Stimulated activated effector memory CD8-positive, alpha-beta T cell treated with anti-CD3 and anti-CD28 coated beads, Interleukin-12 subunit alpha, Interleukin-12 subunit beta, amount 100 ng/mL, for 72 hours (primary cell): ENCODE measurements at regions not wholly inside any gene's neighbourhood (a gene's known extent, or its start where the extent isn't known, plus 50 kb on each side); places are given as distances from the start of the nearest gene placed in this dataset.
"Not testable (repeated sequence)": the region's sequence is repeated elsewhere in the genome, so short reads cannot be mapped to it uniquely, and the experiment has no call there.

Experiments used
- ATAC-seq: fragments of 150-1000 bp; cut with Tn5 transposase; 2 replicates; pipeline ENCODE4 v1.10.0; 2021
- DNase-seq, 2 donors: peaks; one replicate each; pipeline ENCODE4 v3.0.0; 2021 to 2022; ENCODE audit warnings: low spot score in 2 of 2
- H3K27ac Mint-ChIP-seq: one replicate; pipeline ENCODE4 v1.8.0; 2022; ENCODE audit warnings: mild to moderate bottlenecking, mixed read lengths
- H3K36me3 Mint-ChIP-seq: one replicate; pipeline ENCODE4 v1.8.0; 2022; ENCODE audit warnings: mild to moderate bottlenecking, mixed read lengths
- H3K4me1 Mint-ChIP-seq: one replicate; pipeline ENCODE4 v1.8.0; 2022; ENCODE audit warnings: mixed read lengths
- H3K4me3 Mint-ChIP-seq: one replicate; pipeline ENCODE4 v1.8.0; 2022; ENCODE audit warnings: mild to moderate bottlenecking, mixed read lengths
- H3K9me3 Mint-ChIP-seq: one replicate; pipeline ENCODE4 v1.8.0; 2022; ENCODE audit warnings: mixed read lengths

DNA sequence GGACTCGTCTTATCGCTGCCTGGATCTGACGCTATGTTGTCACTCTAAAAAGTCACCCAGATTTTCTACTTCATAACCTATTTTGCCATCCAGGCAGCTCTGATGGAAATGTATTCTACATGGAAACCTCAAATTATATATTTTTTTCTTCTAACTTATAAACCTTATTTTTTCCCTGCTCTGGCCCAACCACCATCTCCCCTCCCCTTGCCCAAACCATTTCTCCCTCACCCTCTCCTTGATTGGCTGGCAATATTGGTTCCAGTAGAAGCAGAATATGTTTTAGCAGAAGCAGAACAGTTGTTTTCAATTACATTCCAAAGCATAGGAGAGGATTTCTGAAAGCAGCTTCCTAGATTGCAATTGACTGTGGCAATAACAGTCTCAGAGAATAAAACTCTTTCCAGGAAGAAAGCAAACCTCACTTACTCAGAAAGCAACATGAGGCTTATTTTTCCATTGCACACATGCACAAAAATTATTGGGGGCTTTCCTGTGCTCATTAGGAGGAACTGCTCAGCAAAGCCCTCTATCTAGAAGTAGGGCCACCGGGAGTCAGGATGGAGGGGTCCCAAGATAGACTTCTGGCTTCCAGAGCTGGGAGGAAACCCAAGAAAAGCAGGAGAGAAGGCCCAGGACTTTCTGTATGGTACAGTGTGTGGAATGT is 191.8 kb downstream of the ESM1 start:
- ATAC-seq, result peak; percentile 66
- peaks cover 28% of the 10 kb centered on the region for H3K4me1 Mint-ChIP-seq

DNA sequence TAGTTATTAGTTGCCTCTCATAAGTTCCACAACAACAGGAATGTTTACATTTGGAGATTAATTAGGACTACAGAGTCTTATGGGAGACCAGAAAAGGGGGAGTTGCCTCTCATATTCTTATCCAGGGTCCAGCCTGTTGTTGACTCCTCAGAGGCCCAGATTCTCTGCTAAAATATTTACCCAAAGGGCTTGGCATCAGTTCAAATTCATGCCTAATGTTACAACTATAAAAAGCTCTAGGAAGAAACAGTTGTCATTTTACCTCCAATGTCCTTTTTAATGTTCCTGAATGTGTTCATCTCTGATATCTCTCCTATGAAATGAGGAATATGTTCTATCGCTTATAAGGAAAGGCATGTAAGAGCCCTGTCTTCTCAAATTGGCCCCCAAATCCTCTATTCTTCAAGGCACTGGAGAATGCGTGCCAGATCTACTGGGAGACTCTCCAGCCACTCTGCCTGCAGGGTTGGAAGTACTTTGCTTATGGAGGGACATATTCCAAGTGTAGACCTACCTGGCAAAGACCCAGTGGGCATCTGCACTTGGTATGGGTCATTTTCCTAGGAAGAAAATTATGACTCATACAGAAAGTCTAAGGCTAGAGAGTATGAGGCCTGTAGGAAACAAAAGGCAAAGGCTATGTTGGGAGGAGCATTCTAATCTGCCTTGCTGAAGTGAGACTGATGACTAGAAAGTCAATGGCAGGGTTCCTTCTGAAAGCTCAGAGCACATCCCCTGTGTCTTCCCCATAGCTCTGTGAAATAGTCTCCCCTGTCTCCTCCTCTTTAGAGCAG is 192.6 kb downstream of the ESM1 start:
- Mint-ChIP-seq H3K36me3 (no peaks in the 10 kb centered on the region), H3K4me1 (peaks cover 28% of the 10 kb centered on the region), H3K4me3 (peak overlapping the region; percentile 54), H3K27ac (peak overlapping the region; percentile 95), H3K9me3 (peaks cover 3% of the 10 kb centered on the region)
- ATAC-seq (no peak), DNase-seq (no peak)

More for the DNA sequence above, 191.8 kb downstream of the ESM1 start:
- peak in 1 of 2 donors; percentile 59 for DNase-seq
- Mint-ChIP-seq H3K27ac (peak overlapping the region; percentile 95), H3K9me3 (peaks cover 3% of the 10 kb centered on the region), H3K36me3 (no peaks in the 10 kb centered on the region), H3K4me3 (peak overlapping the region; percentile 54)

DNA sequence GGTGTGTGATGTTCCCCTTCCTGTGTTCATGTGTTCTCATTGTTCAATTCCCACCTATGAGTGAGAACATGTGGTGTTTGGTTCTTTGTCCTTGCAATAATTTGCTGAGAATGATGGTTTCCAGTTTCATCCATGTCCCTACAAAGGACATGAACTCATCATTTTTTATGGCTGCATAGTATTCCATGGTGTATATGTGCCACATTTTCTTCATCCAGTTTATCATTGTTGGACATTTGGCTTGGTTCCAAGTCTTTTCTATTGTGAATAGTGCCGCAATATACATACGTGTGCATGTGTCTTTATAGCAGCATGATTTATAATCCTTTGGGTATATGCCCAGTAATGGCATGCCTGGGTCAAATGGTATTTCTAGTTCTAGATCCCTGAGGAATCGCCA is 197.5 kb downstream of the ESM1 start:
- H3K4me3 Mint-ChIP-seq, H3K4me1 Mint-ChIP-seq, H3K36me3 Mint-ChIP-seq, H3K27ac Mint-ChIP-seq, DNase-seq, H3K9me3 Mint-ChIP-seq, ATAC-seq: not testable (repeated sequence)

DNA sequence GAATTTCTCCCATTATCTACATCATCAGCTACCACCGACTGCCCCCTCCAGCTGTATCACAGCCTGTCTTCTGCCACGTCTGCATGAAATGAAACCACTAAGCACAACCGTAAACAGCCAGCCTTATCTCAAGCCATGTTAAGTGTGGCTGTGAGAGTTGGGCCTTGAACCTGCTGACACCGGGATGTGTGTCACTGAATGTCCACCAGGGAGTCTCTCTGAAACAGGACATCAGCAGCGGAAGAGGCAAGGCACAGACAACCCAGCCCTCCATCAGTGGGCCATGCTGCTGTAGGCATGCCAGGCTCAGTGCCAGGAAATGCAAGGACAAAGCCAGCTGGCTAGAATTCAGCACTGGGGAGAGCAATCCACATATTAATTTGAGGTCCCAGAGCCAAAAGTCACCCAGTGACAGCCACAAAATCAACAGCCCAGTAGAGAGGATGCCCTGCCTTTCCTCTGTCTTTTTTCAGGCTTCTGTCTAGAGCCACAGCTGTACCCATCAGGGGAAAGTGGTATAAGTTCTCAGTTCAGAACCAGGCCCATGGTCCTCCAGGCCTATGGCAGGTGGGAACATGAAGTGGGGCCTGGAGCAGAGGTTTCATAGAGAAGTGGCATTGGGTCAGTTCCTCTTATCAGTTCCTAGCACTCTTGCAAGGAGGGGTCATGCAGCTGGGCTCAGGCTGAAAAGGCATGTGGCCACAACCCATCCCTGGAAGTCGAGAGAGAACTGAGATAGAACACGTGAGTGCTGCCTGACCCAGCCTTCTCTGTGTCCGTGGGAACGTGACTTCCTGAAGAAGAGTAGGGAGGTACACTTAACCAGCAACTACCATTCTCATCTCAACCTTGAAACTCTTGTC is 199.4 kb downstream of the ESM1 start:
- H3K4me3 Mint-ChIP-seq, result no peak overlapping the region
- no peak for ATAC-seq
- no peak overlapping the region for H3K27ac Mint-ChIP-seq
- DNase-seq, result no peak
- no peaks in the 10 kb centered on the region for H3K36me3 Mint-ChIP-seq
- no peaks in the 10 kb centered on the region for H3K4me1 Mint-ChIP-seq
- H3K9me3 Mint-ChIP-seq, result peaks cover 3% of the 10 kb centered on the region

DNA sequence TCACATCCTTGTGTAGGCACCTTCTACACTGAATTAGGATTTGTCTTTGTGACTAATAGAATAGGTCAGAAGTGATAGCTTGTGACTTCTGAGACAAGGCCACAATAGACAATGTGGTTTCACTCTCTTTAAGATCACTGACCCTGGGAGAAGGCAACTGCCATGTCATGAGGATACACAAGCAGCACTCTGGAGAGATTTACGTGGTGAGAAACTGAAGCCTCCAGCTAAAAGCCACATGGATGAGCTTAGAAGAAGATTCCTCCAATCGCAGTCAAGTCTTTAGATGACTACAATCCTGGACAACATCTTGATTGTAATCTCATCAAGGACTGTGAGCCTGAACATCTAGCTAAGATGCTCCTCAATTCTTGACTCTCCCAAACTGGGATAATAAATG is 206.6 kb downstream of the ESM1 start:
- no peaks in the 10 kb centered on the region for H3K4me1 Mint-ChIP-seq
- no peaks in the 10 kb centered on the region for H3K36me3 Mint-ChIP-seq
- no peak overlapping the region for H3K4me3 Mint-ChIP-seq
- no peak for ATAC-seq
- no peak overlapping the region for H3K27ac Mint-ChIP-seq
- DNase-seq, result no peak
- no peaks in the 10 kb centered on the region for H3K9me3 Mint-ChIP-seq

DNA sequence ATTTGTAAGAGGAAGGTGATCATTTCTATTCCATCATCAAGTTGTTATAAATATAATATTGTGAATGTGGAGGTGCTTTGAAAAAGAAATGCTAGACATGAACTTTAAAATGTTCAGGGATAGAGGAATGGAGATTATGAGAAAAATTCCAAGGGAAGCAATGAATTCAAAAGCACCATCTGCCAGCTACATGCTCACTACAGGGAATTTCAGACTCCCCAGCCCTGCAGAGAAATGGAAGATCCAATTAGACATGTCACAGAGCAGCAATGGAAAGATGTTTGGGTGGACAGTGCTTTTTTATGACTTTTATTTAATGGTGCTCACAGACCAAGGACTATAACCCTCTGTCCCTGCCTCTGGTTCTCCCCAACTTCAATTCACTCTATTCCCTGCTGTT is 209.7 kb downstream of the ESM1 start:
- no peak overlapping the region for H3K27ac Mint-ChIP-seq
- H3K9me3 Mint-ChIP-seq, result no peaks in the 10 kb centered on the region
- no peaks in the 10 kb centered on the region for H3K36me3 Mint-ChIP-seq
- DNase-seq (peak in 1 of 2 donors; percentile 6), ATAC-seq (no peak)
- no peaks in the 10 kb centered on the region for H3K4me1 Mint-ChIP-seq
- no peak overlapping the region for H3K4me3 Mint-ChIP-seq

DNA sequence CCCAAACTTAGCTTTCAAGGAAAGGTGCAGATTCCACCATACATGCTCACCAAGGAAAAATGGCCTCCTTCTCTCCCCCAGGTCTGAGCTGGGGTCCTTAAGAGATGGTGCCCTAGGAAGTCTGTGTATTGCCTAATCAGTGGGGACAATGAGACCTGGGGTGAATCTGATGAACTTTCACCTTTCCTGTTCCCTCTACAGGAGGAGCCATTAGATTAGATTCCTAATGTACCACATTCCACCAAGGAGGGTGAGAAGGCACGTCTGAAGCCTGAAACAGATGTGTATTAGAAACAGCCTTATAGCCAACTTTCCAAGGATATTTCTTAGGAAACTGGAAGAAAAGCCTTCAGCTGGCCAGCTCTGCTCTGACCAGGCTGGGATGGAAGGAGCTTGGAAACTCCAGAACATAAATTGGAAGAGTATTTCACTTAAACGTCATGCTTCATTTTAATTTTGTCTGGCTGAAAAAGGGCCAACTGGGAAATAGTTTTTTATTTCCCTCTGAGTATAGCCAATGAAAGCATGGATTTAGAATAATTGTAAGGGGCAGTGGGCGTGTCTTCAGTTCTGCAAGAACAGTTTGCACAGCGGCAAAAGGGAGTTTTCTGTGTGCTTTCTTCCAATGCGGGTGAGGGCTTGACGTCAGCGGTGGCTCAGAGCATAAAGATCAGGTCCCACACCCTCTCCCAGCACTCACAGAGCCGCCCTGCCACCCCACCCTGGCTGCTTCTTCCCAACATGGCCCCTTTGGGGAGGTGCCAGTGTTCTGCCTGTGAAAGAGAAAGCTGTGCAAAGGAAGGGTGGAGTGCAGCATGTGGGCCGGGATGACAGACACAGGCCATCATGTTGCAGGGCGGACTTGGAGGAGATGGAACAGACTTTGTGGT is 210.9 kb downstream of the ESM1 start:
- no peak for ATAC-seq
- no peak overlapping the region for H3K27ac Mint-ChIP-seq
- no peaks in the 10 kb centered on the region for H3K4me1 Mint-ChIP-seq
- no peaks in the 10 kb centered on the region for H3K36me3 Mint-ChIP-seq
- peak in 1 of 2 donors; percentile 23 for DNase-seq
- no peak overlapping the region for H3K4me3 Mint-ChIP-seq
- H3K9me3 Mint-ChIP-seq, result no peaks in the 10 kb centered on the region

DNA sequence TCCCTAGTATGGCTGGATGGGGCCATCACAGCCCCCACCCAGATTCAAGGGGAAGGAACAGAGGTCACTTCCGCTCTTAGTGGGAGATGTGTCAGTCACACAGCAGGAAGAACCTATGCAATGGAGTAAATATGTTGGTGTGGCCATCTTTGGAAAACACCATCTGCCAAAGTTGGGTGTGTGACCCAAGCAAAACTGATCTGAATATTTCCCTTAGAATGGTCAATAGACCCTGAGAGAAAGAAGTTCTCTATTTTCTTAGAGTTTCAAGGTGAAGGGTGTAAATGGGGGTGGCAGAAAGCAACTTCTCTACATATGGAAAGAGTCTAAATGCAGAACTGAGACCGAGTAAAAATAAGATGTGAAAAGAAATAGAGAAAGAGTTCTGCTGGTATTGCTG is 212.7 kb downstream of the ESM1 start:
- ATAC-seq, result no peak
- Mint-ChIP-seq H3K4me1 (no peaks in the 10 kb centered on the region), H3K9me3 (no peaks in the 10 kb centered on the region), H3K36me3 (no peaks in the 10 kb centered on the region), H3K4me3 (no peak overlapping the region), H3K27ac (no peak overlapping the region)
- DNase-seq, result no peak

DNA sequence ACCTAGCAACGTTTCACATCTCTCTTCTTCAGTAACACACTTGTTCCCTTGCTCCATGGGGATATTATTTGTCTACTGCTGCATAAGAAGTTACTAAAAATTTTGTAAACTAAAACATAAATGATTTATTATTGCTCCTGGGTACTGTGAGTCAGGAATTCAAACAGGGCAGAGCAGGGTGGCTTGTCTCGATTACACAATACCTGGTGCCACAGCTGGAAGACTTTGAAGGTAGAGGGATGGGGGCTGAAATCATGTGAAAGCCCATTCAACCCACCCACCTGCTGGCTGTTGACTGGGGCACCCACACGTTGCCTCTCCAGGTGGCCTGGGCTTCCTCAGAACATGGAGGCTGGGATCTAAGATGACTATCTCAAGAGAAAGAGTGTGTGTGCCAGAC is 213.2 kb downstream of the ESM1 start:
- Mint-ChIP-seq H3K9me3 (no peaks in the 10 kb centered on the region), H3K27ac (no peak overlapping the region), H3K4me3 (no peak overlapping the region), H3K36me3 (no peaks in the 10 kb centered on the region), H3K4me1 (no peaks in the 10 kb centered on the region)
- DNase-seq, result peak in 1 of 2 donors; percentile 25
- ATAC-seq, result no peak

DNA sequence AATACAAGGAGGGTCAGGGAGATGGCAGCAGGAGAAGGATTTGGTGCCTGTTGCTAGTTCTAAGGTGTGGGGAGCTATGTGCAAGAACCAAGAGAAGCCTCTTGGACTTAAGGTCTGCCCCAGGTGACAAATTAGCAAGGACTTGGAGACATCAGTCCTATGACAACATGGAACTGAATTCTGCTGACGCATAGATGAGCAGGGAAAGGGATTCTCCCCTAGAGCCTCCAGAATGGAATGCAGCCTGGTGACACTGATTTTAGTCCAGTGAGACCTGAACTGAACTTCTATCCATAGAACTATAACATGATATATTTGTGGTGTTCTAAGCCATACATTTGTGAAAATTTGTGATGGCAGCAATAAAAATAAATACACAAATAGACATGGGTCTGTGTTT is 215.6 kb downstream of the ESM1 start:
- Mint-ChIP-seq H3K4me3 (no peak overlapping the region), H3K36me3 (no peaks in the 10 kb centered on the region), H3K27ac (no peak overlapping the region), H3K9me3 (no peaks in the 10 kb centered on the region), H3K4me1 (no peaks in the 10 kb centered on the region)
- ATAC-seq (no peak), DNase-seq (peak in 1 of 2 donors; percentile 8)

DNA sequence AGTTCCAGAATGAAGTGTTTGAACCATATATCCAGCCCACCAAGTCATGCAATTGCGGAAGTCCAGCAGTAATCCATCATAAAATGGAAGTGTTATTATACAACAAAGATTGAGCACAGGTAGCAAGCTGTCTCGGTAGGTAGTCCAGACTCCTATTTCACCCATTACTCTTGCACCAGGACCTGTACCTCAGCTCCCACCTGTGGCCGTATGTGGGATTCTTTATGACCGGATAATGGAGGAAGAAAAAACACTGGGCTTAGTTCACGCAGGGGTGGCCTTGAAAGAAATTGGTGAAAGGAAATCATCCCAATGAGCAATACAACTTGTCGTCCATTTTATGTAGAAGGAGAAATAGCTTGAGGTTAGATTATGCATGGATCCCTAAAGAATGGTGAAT is 216.3 kb downstream of the ESM1 start:
- H3K36me3 Mint-ChIP-seq, result no peaks in the 10 kb centered on the region
- ATAC-seq, result no peak
- H3K27ac Mint-ChIP-seq, result no peak overlapping the region
- no peak for DNase-seq
- no peaks in the 10 kb centered on the region for H3K4me1 Mint-ChIP-seq
- H3K9me3 Mint-ChIP-seq, result no peaks in the 10 kb centered on the region
- no peak overlapping the region for H3K4me3 Mint-ChIP-seq

DNA sequence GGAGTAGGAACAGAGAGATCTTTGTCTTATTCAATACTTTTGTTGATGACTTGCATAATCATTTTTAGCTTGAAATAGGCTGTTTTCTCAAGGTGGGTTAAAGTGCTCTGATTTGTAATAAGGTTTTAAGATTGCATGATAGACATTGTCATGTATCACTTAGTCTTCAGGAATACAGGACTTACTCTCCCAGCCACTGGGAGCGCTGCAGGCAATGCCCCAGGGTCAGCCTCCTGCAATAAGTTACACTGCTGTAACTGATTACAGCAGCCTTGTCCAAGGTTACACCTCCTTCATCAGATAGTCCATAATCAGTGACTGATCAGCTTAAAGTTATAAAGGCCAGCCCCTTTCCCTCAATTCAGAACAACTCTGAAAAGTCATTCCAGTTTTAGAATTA is 218.6 kb downstream of the ESM1 start:
- Mint-ChIP-seq H3K36me3 (no peaks in the 10 kb centered on the region), H3K4me1 (no peaks in the 10 kb centered on the region)
- ATAC-seq, result no peak

DNA sequence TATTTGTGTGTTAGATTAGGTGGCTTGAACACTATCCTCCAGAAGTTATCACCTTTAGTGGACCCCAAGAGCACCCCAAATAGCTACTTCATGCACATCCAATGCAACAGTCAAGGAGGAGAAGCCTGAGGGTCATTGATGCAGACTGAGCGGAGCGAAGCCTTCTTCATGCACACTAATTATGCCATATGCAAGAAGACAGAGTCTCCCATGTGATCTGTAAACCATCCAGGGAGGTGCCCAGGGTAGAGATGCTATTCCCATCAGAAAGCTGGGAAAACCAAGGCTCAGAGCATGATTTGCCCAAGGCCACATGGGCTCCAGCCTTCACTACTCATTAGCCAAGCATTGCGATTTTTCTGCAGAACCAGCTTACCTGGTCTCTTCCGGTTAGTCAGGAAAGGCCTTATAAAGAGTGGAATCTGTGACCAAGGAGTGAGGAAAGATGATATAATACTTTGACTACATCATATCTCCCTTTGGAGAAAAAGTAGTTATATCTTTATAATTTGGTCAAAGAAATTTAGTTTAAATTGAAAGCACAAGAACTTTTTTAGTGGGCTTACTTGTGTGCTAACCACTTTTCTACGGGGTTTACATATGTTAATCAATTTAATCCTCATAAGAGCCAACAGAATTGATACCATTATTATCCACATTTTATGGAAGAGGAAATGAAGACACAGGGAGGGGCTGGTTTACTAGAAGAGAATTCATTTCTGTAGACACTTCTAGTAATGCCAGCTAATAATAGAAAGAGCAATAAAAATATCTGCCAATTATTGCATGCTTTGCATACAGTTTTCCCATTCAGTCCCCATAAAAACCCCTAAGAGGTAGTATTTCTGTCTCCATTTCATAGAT is 220.0 kb downstream of the ESM1 start:
- no peak for ATAC-seq
- H3K9me3 Mint-ChIP-seq, result no peaks in the 10 kb centered on the region
- H3K4me1 Mint-ChIP-seq, result no peaks in the 10 kb centered on the region
- H3K27ac Mint-ChIP-seq, result no peak overlapping the region
- H3K4me3 Mint-ChIP-seq, result no peak overlapping the region
- DNase-seq, result peak in 1 of 2 donors; percentile 29
- no peaks in the 10 kb centered on the region for H3K36me3 Mint-ChIP-seq

More for the DNA sequence above, 218.6 kb downstream of the ESM1 start:
- peak in 1 of 2 donors; percentile 36 for DNase-seq
- no peaks in the 10 kb centered on the region for H3K9me3 Mint-ChIP-seq
- H3K4me3 Mint-ChIP-seq, result no peak overlapping the region
- H3K27ac Mint-ChIP-seq, result no peak overlapping the region
